GM13977 (cell line): ENCODE measurements at regions not wholly inside any gene's neighbourhood (a gene's known extent, or its start where the extent isn't known, plus 50 kb on each side); places are given as distances from the start of the nearest gene placed in this dataset.

Source experiments
- DNase-seq: peaks from one replicate; pipeline ENCODE4 v3.0.0; 2012; ENCODE audit warnings: low spot score
- CTCF ChIP-seq: IDR thresholded peaks from 2 replicates; pipeline ENCODE4 v1.5.1; 2012; ENCODE audit warnings: mild to moderate bottlenecking, control low read depth; ENCODE audit not compliant: insufficient read depth; ENCODE audit errors: extremely low read depth, missing control alignments
- in situ Hi-C: fragments of 300-500 bp; cut with MboI; formaldehyde crosslinking; loops from one replicate; pipeline ENCODE4 v1.12.0; 2022; ENCODE audit warnings: low sequenced_read_pairs, low pct_unique_long_range_greater_than_20kb, mixed read lengths, inconsistent platforms; ENCODE audit not compliant: unreplicated experiment

GRCh38 chr16:64878940-64879339, 242.9 kb downstream of the CDH11 start:
- in situ Hi-C loops: no loop called here
- no peak for DNase-seq
- TF ChIP-seq CTCF: no peak

GRCh38 chr16:64872101-64872500, 249.8 kb downstream of the CDH11 start:
- TF ChIP-seq CTCF: no peak
- DNase-seq: no peak
- in situ Hi-C loops: no loop called here

- no peak for TF ChIP-seq CTCF
- no peak for DNase-seq
- in situ Hi-C loops: no loop called here
These were observed 251.0 kb downstream of the CDH11 start for GRCh38 chr16:64870859-64871258.

- in situ Hi-C loops: no loop called here
- no peak for TF ChIP-seq CTCF
These were observed 252.1 kb downstream of the CDH11 start for GRCh38 chr16:64869781-64870180.

GRCh38 chr16:64866021-64866420, 255.8 kb downstream of the CDH11 start:
- no peak for DNase-seq
- TF ChIP-seq CTCF: no peak
- in situ Hi-C loops: no loop called here

More at GRCh38 chr16:64869781-64870180, 252.1 kb downstream of the CDH11 start:
- DNase-seq: no peak

GRCh38 chr16:64865069-64865696, 256.7 kb downstream of the CDH11 start:
- no peak for DNase-seq
- no peak for TF ChIP-seq CTCF
- in situ Hi-C loops: no loop called here
